Medulla oblongata (tissue), 1 donor: ENCODE measurements at regions not wholly inside any gene's neighbourhood (a gene's known extent, or its start where the extent isn't known, plus 50 kb on each side); places are given as distances from the start of the nearest gene placed in this dataset.
"Not testable (repeated sequence)": the region's sequence is repeated elsewhere in the genome, so short reads cannot be mapped to it uniquely, and the experiment has no call there.

Source experiments
- DNase-seq: peaks from one replicate; pipeline ENCODE4 v3.0.0-alpha.2; 2015; ENCODE audit errors: extremely low spot score

DNA sequence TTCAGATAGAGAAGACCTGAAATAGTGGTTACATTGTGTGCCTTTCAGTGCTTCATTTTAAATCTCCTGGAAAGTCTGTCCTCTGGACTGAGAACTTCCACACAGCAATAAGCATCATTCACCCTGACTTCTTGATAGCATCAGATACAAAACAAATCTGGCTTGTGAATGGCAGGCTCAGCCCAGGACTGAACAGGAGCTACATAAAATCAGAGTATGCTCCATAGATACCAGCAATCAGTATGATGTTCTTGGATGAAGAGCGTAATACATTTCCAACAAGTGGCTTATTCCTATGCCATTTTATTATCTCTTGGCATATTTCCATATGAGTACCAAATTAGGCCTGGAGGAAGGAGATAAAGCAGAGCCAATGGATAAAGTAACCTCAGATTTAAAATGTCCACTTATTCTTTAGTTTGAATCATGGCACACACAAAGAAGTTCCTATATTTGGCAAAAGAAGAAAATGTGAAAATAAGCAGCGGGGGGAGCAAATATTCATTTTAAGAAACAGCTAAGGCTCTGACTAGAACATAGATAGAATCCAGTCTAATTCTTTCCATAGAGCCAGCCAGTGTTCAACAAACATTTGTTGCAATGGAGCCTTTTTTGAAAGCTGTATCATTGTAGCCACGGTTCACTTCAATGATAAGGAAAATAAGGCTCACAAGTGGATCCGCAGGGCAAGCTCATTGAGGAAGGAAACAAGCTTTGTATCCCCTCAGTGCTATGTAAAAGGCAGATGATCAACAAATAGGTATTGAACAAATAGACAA, 230.8 kb upstream of the CHAC2 start:
- no peak for DNase-seq

DNA sequence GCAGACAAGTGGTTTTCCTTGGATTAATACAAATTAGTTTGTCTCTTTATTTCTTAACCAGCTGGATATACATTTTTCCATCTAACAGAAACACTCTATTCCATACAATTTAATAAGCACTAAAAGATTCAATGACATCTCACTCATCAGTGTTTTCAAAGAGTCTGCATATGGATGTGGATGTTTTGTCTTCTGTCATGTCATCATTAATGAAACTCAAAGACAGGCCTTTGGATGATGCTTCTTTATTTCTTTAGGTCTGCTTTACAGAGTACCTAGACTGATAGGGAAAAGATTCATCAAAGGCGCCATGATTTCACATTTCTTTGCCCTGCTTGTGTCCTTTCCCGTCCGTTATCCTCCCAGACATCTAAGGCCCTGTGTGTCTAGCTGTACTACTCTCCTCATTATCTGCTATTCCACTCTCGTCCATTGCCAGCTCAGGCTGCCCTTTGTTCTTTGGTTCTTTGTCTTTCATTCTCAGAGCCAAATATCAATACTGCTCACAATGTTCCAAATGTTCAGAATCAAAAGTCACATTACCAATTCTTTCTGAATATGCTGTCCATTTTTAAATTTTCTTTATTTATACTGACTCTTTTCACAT, 232.3 kb upstream of the CHAC2 start:
- DNase-seq: peak; percentile 38

DNA sequence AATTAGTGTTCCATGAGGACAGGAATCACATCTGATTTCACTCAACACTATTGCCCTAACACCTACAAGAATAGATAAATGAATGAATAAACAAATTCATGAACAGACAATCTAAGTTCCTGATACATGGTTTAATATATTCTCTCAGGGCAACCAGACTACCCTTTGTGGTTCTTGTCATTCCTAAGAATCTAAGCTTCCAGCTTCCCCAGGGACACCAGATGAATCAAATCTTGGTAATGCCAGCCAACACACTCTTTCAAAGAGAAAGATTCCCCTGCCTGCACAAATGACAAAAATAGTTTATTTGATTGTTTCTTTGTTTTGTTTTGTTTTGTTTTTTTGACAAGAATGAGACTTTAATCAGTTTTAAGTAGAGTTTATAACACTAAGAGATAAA, 237.5 kb upstream of the CHAC2 start:
- no peak for DNase-seq

DNA sequence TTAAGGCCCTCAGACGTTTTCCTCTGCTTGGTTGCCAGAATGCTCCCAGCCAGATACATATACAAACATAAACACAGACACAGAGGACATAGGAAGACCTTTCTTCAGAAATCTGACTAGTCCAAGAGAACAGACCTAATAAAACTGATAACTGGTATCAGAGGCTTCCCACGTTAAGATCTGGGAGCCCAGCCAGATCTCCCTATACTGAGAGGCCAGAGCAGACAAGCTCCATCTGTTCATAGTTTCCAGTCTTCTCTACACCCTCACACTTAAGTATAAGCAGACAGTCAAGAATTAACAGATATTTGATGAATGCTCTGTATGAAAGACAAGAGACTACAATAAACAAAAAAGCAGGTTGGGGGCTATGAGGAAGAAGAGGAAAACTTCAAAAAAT, 240.5 kb upstream of the CHAC2 start:
- DNase-seq: no peak

DNA sequence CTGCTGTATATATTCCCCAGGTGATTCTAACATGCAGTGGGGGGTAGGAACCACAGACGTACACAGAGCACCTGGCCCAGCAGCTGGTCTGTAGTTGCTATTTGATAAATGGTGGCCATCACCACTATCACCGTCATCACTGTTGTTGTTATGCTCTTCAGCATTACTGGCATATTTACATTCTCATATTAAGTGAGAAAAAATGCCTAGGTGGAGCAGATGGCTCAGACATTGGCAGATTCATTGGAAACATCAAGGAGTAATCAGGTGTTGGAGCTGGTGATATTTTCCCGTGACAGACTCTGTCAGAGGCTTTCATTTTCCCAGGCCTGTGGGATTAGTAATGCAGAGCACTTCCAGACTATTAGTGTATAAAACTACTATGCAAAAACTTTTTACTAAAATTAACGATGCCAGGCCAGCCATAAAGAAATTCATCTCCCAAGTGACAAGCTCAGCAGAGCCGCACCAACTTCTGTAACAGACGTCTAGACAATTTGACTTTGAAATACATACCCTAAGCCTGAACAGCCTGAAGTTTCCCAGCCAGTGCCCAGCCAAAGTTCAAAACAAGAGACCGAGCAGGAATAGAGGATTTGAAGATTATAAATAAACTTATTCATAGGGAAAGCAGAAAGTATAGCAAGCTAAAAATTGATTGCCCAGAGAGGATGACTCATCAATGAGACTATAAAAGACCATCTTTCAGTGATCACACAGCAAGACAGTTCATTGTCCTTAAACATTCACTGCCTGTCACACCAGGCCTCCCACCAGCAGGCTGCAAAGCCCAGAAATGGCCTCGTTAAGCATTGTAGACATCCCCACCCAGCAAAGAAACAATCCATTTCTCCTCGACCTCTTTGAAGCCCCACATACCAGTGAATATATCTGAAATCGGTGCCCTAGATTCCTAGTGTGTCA, 247.4 kb upstream of the CHAC2 start:
- DNase-seq: peak; percentile 15

DNA sequence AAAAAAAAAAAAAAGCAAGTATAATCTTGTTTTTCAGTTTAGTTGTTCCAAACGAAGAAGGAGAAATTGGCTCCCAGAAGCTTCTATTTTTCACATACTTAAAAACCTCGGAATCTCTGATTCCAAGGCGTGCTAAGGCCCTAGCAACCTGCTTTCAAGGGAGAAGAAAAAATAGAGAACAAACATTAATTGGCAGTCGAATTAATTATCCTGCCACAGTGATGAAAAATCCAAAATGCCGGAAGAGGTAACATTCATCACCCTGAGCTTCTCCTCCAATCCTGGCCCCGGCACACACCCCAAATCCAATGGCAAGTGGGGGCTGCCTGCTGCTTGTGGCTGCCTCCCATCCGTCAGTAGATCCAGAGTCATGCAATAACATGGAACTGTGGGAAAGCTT, 250.2 kb upstream of the CHAC2 start:
- DNase-seq: no peak

DNA sequence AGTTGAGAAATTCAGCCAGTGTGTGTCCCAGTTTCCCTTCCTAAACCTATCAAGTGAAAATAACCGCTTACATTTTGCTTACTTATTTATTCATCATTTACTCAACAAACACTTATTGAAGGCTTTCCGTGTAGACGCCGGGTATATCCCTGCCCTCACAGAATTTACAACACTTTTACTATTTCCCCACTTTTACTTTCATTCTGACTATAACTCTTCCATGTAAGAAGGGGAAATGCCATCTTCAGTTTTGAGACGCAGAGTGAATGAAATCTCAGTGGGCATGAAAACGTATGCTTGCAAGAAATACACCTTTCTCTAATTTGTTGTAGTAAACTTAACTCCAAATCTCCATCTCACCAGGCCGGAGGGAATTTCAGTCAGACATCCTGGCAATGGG, 251.0 kb upstream of the CHAC2 start:
- DNase-seq: no peak

DNA sequence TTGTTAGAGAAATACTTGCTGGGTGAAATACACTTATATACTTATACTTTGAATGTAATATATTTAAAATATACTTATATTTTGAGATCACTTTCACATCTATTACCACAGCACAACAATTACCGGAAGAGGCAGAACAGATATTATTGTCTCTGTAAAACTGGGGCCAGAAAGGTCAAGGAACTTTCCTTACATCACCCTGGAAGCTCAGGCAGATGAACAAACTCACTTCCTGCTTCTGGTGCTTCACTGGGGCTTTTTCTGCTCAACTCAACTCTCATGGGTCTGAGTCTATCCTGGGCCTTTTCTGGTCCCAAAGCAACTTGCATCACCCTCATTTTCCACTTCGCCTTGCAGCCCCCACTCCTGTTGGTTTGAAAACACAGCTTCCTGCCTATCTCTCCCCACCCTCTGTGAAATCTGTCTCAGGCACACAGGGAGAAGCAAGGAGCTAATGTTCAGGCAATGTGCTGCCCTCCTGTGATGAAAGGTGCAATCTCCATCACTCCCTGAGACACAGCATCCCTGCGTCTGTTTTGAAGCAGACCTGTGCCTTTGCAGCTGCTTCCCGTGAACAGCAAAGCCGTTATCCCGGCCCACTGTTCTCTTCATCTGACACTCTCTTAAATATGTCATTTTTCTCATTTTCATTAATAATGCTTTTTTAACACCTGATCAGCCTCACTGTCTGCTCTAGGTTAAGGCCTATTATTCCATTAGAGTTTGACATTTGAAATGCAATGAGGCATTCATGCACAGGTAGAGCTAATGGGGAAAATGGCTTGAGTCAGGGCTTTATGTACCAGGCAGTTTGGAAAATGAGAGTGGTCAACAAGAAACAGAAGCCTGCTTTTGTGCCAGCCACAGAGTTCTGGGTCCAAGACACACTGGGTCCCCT, 251.9 kb upstream of the CHAC2 start:
- DNase-seq: no peak

DNA sequence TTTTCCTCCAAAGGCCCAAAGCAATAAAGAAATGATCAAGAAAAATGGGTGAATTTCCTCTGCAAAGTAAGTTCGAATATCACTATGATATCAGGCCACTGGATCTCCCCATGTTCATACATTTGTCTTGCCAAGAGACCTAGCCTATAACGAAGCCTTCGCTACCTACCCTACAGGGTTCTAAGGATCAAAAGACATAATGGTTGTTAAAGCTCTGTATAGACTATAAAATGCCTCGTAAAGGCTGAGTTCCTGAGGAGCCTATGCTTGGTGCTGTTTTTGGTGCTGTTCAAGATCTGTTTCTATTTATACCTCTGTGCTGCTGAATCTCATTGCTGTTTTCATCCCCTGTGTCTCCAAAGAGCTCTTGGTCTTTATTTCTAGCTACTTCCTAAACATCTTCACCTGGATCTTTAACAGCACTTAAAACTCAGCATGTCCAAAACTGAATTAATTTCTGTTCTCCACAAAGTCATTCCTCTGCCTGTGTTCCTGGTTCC, 254.4 kb upstream of the CHAC2 start:
- DNase-seq: no peak

DNA sequence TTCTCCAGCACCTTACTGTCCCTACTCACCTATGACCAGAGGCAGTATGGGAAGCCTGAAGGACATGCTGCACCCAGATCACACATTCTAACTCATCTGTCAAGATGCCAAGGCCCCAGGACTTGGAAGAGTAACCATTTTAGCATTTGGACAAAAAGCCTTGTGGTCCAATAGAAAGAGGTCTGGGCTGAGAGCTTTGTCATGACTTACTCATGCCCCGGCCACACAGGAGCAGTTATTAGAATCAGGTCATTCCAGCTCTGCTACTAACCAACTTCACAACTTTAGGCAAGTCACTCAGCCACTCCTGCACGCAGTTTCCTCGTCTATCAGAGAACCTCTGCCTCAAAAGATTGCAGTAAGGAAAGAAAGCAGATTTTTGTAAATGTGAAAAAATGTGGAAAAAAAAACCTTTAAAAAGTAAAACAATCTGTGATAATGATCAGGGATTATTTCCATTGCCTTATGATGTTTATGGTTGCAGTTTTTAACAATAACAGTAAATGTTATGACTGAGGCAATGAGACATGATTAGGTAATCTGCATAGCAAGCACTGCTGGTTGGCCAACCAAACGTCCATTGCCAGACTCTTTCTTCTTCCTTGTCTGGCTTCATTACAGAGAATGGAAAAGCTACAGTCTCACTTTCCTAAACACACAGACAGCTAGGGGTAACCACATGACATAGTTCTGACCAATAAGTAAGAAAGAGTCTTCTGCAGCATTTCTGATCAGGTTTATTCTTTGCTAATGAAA, 255.4 kb upstream of the CHAC2 start:
- DNase-seq: no peak

DNA sequence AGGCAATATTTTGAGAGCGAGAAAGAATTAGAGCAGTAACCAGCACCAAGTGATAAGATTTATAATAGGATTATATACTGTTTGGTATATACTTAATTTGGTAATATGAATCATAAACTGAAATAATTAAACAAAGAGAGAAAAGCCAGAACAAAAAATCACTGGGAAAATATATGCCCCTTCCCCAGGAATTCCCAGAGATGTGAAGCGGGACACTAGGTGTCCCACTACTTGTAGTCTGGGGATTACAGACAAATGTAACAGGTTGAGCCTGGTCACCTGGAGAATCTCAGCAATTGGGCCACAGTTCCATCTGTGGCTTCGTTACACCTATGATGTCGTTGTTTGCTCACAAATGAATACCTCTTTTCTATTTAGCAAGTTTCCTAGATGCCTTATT, 256.1 kb upstream of the CHAC2 start:
- DNase-seq: no peak

DNA sequence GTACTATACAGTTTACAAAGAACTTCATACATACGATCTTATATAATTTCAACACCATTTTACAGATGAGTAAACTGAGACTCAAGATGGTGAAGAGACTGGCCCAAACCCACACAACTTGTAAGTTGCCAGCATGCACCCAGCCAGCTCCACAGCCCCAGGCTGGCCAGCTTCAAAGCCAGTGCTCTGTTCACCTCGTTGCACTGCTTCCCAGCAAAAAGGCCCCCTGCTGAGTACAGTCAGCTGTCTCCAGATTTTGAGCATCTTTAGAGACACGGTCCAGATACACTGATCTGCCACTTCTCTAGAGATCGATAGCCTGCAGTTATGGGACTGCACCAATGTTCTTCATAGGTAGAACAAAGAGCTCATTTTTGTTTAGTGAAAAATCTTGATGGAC, 257.2 kb upstream of the CHAC2 start:
- DNase-seq: no peak

DNA sequence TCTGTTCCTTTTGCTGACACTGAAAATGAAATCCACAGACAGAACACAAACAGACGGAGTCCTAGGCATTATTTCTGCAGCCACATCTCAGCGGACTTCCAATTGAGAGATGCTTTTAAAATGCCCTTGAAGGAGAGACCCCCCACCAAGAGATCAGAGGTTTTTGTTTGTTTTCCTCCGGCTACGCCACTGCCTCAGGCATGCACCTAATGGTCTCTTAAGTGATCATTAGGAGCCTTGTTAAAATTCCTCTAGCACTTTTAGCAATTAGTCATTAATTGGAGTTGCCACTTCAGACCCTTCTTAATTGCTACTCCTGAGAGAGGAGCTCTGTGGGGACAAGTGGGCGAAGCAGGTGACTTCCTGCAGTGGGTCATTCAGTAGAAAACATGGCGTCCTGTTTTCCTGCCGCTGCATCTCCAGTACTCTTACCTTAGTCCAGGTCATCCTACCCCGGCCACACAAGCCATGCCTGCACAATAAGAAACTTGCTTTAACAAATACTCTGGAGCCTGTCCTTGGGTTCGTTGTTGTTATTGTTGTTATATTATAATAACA, 257.7 kb upstream of the CHAC2 start:
- no peak for DNase-seq

DNA sequence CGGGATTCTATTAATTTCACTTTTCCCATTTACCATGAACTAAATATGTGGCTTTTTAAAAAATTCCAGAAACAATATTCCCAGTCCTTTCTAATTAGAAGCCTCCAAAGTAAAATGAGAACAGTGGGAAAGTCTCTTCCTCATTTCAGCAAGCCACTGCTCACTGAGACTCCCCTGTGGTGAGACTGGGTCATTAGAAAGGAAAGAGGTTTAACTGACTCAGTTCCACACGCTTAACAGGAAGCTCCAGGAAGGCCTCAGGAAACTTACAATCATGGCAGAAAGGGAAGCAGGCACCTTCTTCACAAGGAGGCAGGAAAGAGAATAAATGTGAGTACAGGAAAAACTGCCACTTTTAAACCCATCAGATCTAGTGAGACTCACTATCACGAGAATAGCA, 258.9 kb upstream of the CHAC2 start:
- no peak for DNase-seq

DNA sequence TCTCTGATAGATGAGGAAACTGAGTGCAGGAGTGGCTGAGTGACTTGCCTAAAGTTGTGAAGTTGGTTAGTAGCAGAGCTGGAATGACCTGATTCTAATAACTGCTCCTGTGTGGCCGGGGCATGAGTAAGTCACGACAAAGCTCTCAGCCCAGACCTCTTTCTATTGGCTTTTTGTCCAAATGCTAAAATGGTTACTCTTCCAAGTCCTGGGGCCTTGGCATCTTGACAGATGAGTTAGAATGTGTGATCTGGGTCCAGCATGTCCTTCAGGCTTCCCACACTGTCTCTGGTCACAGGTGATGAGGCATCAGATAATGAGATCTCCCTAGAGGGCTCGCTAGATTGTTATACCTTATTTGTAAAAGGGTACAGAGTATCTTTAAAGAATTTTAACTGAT, 260.5 kb upstream of the CHAC2 start:
- DNase-seq: not testable (repeated sequence)

DNA sequence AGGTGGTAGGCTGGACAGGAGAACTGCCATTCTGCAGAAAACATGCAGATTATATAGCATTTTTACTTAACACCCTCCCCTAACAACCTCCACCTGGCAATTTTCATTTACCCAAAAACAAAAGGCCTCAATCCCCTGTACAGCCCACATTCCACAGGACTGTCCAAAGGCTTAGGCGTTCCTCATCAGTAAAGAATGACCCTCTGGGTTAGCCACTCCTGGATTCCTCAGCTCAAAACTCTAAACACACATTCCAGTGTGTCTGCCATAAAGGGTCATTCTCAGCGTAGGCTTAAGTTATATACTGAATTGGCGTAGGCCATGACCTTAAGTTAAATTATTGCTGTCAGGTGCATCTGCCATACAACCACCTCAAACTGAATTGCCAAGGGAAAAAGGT, 261.8 kb upstream of the CHAC2 start:
- DNase-seq: no peak

DNA sequence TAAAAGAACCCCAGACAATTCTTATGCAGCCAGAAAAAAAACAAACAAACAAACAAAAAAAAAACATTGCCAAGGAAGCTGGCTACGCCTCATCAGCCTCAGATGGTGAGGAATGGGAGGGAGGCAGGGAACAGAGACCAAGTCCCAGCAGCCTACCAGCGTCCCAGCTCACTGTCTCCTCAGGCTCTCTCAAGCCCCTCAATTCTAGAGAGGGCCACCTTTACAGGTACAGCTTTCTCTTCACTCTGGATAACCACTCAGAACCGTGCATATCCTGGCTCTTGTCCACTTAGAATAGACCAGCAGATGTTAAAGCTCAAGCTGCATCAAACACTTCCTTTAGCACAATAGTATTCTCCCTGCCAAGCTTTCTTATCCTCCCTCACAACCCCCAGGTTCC, 263.1 kb upstream of the CHAC2 start:
- DNase-seq: no peak

DNA sequence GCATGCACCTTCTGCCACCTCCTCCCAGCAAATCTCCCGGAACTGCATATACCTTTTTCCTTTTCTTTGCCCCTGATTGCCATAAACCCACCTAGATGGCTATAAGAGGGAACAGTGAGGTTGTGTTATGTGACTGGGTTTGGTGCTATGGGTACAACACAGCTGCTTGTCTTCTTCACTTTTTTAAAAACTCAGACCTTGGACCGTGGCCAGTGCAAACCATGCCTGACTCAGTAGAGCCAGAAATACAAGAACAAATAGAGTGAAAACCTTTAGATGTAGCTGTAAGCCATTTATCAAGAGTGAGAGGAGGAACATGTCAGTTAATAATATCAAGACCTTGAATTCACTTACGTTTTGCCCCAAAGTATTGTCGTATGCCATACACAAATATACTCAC, 267.4 kb upstream of the CHAC2 start:
- no peak for DNase-seq

DNA sequence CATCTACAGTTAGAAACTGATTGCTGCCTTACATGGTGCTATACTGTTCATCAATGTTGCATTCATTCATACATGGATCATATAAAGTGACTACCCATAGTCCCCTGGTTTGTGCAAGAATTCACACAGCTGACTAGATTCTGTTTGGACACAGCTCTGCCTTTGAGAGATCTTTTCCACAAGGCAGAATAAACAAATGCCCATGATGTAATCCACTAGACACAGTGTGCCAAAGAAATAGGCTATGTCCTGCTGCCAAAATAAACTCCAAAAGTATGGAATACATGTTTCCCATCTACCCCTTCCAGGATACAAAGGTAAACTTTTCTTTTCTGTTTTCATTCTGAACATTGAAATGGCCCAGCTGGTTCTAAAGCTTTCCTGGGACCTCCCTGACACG, 269.4 kb upstream of the CHAC2 start:
- DNase-seq: peak; percentile 29

DNA sequence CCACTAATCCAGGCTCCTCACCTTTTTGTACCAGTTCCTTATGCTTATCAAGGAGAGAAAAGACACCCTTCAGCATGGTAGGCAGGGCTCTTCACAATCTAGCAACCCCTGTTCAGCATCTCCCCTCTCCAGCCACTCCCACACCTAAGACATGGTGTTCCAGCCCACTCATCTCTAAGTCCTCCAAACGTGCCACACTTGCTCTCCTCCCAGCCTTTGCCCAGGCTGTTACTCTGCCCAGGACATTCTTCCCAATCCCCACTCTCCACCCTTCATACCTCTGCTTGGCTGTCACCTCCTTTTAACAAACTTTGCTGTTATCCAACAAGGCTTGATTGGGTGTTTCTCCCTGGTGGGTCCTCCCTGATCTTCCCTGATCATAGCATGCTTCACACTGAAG, 270.6 kb upstream of the CHAC2 start:
- no peak for DNase-seq
